H1 (cell line): ENCODE measurements at regions not wholly inside any gene's neighbourhood (a gene's known extent, or its start where the extent isn't known, plus 50 kb on each side); places are given as distances from the start of the nearest gene placed in this dataset.

ENCODE experiments used
- BACH1 ChIP-seq: IDR thresholded peaks from 2 replicates; pipeline ENCODE4 v1.6.1; 2012; ENCODE audit warnings: low read length, improper control_type of control experiment
- CTCF ChIP-seq, 3 experiments: IDR thresholded peaks; 1 replicate in 2 of 3; 2 replicates in 1 of 3; pipeline versions ENCODE4 v1.5.1 to v1.6.1; 2011; ENCODE audit warnings: low read length in 3 of 3, mild to moderate bottlenecking in 3 of 3, inconsistent platforms in 2 of 3, low read depth in 1 of 3, moderate library complexity in 1 of 3; ENCODE audit not compliant: insufficient read depth in 1 of 3; ENCODE audit errors: control extremely low read depth in 1 of 3
- GABPA ChIP-seq: IDR thresholded peaks from 2 replicates; pipeline ENCODE4 v1.6.1; 2011; ENCODE audit warnings: mild to moderate bottlenecking, low read length, moderate library complexity, borderline replicate concordance; ENCODE audit not compliant: insufficient read depth
- JUND ChIP-seq: IDR thresholded peaks from 2 replicates; pipeline ENCODE4 v1.6.1; 2011; ENCODE audit warnings: mild to moderate bottlenecking, improper control_type of control experiment, low read length
- RAD21 ChIP-seq, 2 experiments: IDR thresholded peaks in 1 of 2; conservative IDR thresholded peaks in 1 of 2; 2 replicates each; pipeline ENCODE4 v1.6.1; 2011; ENCODE audit warnings: low read depth in 2 of 2, low read length in 2 of 2, improper control_type of control experiment in 1 of 2, inconsistent platforms in 1 of 2, mild to moderate bottlenecking in 1 of 2, moderate library complexity in 1 of 2
- SIN3A ChIP-seq, 2 experiments: IDR thresholded peaks in 1 of 2; conservative IDR thresholded peaks in 1 of 2; 2 replicates each; pipeline ENCODE4 v1.6.1; 2011 to 2012; ENCODE audit warnings: low read length in 2 of 2, improper control_type of control experiment in 1 of 2, low read depth in 1 of 2, mild to moderate bottlenecking in 1 of 2
- SIRT6 ChIP-seq: IDR thresholded peaks from one replicate; pipeline ENCODE4 v1.7.1; 2012; ENCODE audit warnings: low read length, inconsistent platforms
- TCF12 ChIP-seq: IDR thresholded peaks from 2 replicates; pipeline ENCODE4 v1.6.1; 2011; ENCODE audit warnings: low read depth, mild to moderate bottlenecking, low read length
- TF ChIP-seq, protein P1 (sequence below): fragments of 300-600 bp; sonication (generic); IDR thresholded peaks from 2 replicates; pipeline ENCODE4 v1.7.1; 2012; ENCODE audit warnings: low read length, moderate library complexity, mild to moderate bottlenecking, inconsistent platforms; ENCODE audit not compliant: insufficient replicate concordance

DNA sequence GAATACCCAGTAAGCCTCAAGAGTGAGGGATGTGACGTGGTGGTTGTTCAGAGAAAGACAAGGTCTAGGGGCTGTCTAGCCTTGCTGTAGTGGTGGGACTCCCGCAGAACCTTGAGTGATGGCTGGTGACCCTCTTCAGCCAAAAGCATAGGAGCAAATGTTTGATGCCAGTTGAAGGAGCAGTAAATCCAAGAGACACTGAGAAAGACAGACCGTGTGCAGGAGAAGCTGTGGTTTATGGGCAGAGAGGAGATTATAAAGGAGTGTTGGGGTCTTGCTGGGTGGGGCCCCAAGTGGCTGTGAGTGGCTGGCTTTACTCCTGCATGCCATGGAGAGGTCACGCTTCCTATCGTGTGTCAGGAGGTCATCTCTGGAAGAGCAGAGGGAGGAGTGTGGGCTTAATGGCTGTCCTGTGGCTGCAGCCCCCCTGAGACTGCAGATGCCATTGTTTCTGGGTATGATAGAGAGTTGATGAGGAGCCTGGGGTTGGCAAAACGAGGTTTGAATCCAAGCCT, 152.0 kb upstream of the CCND2 start (continued):
- TF ChIP-seq, protein P1, sequence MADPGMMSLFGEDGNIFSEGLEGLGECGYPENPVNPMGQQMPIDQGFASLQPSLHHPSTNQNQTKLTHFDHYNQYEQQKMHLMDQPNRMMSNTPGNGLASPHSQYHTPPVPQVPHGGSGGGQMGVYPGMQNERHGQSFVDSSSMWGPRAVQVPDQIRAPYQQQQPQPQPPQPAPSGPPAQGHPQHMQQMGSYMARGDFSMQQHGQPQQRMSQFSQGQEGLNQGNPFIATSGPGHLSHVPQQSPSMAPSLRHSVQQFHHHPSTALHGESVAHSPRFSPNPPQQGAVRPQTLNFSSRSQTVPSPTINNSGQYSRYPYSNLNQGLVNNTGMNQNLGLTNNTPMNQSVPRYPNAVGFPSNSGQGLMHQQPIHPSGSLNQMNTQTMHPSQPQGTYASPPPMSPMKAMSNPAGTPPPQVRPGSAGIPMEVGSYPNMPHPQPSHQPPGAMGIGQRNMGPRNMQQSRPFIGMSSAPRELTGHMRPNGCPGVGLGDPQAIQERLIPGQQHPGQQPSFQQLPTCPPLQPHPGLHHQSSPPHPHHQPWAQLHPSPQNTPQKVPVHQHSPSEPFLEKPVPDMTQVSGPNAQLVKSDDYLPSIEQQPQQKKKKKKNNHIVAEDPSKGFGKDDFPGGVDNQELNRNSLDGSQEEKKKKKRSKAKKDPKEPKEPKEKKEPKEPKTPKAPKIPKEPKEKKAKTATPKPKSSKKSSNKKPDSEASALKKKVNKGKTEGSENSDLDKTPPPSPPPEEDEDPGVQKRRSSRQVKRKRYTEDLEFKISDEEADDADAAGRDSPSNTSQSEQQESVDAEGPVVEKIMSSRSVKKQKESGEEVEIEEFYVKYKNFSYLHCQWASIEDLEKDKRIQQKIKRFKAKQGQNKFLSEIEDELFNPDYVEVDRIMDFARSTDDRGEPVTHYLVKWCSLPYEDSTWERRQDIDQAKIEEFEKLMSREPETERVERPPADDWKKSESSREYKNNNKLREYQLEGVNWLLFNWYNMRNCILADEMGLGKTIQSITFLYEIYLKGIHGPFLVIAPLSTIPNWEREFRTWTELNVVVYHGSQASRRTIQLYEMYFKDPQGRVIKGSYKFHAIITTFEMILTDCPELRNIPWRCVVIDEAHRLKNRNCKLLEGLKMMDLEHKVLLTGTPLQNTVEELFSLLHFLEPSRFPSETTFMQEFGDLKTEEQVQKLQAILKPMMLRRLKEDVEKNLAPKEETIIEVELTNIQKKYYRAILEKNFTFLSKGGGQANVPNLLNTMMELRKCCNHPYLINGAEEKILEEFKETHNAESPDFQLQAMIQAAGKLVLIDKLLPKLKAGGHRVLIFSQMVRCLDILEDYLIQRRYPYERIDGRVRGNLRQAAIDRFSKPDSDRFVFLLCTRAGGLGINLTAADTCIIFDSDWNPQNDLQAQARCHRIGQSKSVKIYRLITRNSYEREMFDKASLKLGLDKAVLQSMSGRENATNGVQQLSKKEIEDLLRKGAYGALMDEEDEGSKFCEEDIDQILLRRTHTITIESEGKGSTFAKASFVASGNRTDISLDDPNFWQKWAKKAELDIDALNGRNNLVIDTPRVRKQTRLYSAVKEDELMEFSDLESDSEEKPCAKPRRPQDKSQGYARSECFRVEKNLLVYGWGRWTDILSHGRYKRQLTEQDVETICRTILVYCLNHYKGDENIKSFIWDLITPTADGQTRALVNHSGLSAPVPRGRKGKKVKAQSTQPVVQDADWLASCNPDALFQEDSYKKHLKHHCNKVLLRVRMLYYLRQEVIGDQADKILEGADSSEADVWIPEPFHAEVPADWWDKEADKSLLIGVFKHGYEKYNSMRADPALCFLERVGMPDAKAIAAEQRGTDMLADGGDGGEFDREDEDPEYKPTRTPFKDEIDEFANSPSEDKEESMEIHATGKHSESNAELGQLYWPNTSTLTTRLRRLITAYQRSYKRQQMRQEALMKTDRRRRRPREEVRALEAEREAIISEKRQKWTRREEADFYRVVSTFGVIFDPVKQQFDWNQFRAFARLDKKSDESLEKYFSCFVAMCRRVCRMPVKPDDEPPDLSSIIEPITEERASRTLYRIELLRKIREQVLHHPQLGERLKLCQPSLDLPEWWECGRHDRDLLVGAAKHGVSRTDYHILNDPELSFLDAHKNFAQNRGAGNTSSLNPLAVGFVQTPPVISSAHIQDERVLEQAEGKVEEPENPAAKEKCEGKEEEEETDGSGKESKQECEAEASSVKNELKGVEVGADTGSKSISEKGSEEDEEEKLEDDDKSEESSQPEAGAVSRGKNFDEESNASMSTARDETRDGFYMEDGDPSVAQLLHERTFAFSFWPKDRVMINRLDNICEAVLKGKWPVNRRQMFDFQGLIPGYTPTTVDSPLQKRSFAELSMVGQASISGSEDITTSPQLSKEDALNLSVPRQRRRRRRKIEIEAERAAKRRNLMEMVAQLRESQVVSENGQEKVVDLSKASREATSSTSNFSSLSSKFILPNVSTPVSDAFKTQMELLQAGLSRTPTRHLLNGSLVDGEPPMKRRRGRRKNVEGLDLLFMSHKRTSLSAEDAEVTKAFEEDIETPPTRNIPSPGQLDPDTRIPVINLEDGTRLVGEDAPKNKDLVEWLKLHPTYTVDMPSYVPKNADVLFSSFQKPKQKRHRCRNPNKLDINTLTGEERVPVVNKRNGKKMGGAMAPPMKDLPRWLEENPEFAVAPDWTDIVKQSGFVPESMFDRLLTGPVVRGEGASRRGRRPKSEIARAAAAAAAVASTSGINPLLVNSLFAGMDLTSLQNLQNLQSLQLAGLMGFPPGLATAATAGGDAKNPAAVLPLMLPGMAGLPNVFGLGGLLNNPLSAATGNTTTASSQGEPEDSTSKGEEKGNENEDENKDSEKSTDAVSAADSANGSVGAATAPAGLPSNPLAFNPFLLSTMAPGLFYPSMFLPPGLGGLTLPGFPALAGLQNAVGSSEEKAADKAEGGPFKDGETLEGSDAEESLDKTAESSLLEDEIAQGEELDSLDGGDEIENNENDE, result no peak
- no peak for TF ChIP-seq CTCF (IDR thresholded peaks at IDR 0.05; ENCODE audit: control extremely low read depth in 1 of 3, insufficient read depth in 1 of 3, low read depth in 1 of 3, low read length in 3 of 3)
- no peak for TF ChIP-seq JUND
- TF ChIP-seq GABPA, result no peak
- TF ChIP-seq SIRT6, result no peak
- TF ChIP-seq SIN3A (conservative IDR thresholded peaks at IDR 0.05 in 1 of 2, IDR thresholded peaks at IDR 0.05 in 1 of 2; ENCODE audit: low read depth in 1 of 2, low read length in 2 of 2), result no peak
- TF ChIP-seq TCF12, result no peak
- TF ChIP-seq RAD21 (IDR thresholded peaks at IDR 0.05 in 1 of 2, conservative IDR thresholded peaks at IDR 0.05 in 1 of 2; ENCODE audit: low read depth in 2 of 2, low read length in 2 of 2), result no peak
- no peak for TF ChIP-seq BACH1
